ENCODE measurements at regions not wholly inside any gene's neighbourhood (a gene's known extent, or its start where the extent isn't known, plus 50 kb on each side); places are given as distances from the start of the nearest gene placed in this dataset.

DNA sequence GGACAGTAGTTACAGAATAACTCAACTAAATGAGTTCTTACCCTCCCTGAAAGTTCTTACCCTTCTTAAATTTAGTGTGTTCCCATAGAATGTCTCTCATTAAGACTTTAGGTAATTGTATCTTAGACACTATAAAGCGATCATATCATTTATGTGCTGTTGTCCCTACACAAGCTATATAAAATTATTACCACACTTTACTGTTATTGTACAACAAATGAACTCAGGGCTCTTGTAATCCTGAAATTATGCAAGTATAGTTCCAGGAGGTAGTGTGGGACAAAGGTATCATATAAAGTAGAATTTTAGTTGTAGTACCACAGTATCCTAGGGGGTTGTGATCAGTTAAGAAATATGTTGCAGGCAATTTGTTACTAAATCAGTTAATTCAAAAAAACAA is 167.4 kb upstream of the CARMIL1 start:
- TF ChIP-seq, protein P1, sequence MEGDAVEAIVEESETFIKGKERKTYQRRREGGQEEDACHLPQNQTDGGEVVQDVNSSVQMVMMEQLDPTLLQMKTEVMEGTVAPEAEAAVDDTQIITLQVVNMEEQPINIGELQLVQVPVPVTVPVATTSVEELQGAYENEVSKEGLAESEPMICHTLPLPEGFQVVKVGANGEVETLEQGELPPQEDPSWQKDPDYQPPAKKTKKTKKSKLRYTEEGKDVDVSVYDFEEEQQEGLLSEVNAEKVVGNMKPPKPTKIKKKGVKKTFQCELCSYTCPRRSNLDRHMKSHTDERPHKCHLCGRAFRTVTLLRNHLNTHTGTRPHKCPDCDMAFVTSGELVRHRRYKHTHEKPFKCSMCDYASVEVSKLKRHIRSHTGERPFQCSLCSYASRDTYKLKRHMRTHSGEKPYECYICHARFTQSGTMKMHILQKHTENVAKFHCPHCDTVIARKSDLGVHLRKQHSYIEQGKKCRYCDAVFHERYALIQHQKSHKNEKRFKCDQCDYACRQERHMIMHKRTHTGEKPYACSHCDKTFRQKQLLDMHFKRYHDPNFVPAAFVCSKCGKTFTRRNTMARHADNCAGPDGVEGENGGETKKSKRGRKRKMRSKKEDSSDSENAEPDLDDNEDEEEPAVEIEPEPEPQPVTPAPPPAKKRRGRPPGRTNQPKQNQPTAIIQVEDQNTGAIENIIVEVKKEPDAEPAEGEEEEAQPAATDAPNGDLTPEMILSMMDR (IDR thresholded peaks at IDR 0.05): no peak
- TF ChIP-seq POLR2A (IDR thresholded peaks at IDR 0.05): no peak

Measured in uterus (tissue), 2 donors.